Myocyte (in vitro differentiated cells): ENCODE measurements at regions not wholly inside any gene's neighbourhood (a gene's known extent, or its start where the extent isn't known, plus 50 kb on each side); places are given as distances from the start of the nearest gene placed in this dataset.
"Not testable (repeated sequence)": the region's sequence is repeated elsewhere in the genome, so short reads cannot be mapped to it uniquely, and the experiment has no call there.

ENCODE experiments used
- DNase-seq: peaks from one replicate; pipeline ENCODE4 v3.0.0-alpha.2; 2012; ENCODE audit warnings: low read depth

DNA sequence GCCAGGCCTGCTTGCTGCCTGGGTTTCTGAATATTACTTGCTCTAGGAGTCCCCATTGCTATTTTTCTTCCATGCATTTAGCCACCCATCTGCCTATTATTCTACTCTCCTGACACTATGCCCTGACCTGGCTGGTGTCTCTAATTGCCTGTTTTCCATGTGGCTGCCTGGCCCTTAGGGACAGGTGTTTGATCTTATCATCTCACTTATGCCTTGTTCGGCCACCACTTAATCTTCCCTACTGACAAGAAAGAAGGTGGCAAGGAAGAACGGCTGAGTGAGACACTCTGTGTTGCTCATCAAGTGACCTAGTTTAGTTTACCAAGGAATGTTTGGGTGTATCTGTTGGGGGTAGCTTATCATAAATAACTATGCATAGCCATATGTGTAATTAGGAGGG lies 50.4 kb upstream of the RAPH1 start:
- no peak for DNase-seq

DNA sequence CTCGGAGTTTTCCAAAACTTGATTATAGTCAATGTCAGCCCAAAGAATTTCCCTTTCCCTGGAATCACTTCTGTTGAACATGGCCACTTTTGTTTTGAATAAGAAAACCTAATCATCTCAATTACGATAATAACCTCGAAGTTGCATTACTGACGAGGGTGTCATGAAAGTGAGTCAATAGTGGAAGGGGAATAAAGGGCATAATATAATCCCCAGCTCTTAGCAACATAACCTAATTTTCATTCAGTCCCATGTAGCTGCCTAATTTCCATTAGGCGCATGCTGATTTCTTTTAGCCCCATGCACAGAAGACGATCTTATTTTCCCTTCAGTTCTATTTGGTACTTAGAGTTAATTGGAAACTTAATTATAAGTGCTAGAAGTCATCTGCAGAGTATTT lies 51.1 kb upstream of the RAPH1 start:
- no peak for DNase-seq

DNA sequence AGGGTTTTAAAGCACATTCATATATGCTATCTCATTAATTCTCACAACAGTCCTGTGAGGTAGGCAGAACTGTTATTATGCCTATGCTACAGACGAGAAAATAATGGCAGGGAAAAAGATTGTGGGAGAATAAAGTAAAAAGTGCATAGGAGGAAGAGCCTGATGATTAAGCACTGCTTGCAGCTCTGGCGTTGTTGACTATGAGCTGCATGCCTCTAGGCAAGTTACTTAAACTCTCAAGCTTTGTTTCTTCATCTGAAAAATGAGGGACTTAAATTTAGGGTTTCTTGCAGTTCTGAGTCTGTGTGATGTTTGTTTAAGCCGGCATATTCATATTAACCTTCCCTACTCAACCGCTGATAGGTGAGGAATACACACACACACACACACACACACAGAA lies 51.6 kb upstream of the RAPH1 start:
- no peak for DNase-seq

GRCh38 chr2:203590496-203590895 lies 55.4 kb upstream of the RAPH1 start:
- DNase-seq: no peak

DNA sequence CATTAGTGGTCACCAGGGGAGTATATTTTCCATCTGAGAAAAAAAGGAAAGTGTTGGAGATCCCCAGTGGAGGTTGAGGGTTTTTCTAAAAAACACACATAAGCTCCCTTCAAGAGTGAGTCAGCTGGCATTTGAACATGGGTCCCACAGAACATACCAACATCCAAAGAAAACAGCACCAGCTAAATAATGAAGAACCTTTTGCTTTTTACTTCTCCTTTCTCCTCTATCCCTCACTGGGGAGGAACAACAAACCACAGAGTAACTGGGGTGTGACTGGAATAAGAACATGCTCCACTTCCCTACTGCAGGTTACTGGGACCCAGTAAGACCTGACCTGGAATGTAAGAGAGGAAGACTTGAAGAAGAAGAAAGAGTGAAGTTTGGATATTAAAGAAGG lies 56.5 kb upstream of the RAPH1 start:
- no peak for DNase-seq

DNA sequence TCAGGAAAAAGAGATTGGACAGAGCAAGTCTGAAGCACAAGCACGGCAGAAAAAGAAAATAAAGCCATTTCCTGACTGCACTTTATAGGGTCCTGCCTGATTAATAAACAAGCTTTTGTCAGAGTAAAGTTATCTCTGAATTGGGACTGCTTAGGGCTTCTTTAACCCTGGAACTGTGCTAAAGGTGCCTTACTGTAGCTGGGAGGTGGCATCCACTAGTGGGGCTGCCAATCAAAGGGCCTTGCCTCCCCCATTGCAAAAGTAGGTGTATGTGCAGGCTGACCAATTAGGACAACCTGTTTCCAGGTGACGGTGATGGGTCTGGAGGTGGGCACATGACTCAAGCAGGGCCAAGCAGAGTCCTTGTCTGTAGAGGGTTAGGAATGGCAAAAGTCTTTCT lies 57.4 kb upstream of the RAPH1 start:
- no peak for DNase-seq

GRCh38 chr2:203594541-203594940 lies 59.4 kb upstream of the RAPH1 start:
- DNase-seq: no peak

- DNase-seq: no peak
These were observed 61.1 kb upstream of the RAPH1 start for GRCh38 chr2:203596183-203596582.

- no peak for DNase-seq
These were observed 64.4 kb upstream of the RAPH1 start for GRCh38 chr2:203599509-203599908.

- DNase-seq: no peak
These were observed 65.2 kb upstream of the RAPH1 start for GRCh38 chr2:203600286-203600685.

- DNase-seq: no peak
These were observed 68.6 kb upstream of the RAPH1 start for GRCh38 chr2:203603456-203604389.

DNA sequence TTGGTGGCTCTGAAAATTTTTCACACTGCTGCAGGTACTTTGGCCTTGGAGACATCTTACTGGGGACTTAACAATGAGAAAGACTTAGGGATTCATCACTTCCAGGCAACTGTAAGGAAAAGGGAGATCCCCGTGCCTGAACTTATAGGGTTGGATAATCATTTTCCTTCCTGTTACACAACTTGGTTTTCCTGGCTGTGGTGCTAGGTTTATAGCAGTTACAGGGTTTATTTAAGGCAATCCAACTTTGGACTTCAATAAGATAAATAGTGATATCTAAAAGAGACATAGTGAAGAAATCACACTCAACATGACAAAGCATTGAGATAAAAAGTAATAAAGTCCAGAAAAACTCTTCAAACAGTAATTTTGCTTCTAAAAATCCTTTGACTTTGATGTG lies 70.2 kb upstream of the RAPH1 start:
- DNase-seq: no peak

DNA sequence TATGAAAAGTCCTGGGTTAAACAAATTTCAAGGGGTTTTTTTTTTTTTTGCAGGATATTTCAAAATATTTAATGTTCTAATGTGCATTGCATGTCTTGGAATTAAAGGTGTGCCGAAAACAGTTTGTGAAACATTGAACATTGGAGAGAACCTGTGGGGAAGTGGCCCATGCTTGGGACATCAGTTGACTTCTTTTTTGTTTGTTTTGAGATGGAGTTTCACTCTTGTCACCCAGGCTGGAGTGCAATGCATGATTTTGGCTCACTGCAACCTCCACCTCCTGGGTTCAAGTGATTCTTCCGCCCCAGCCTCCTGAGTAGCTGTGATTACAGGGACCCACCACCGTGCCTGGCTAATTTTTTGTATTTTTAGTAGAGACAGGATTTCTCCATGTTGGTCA lies 71.0 kb upstream of the RAPH1 start:
- no peak for DNase-seq

DNA sequence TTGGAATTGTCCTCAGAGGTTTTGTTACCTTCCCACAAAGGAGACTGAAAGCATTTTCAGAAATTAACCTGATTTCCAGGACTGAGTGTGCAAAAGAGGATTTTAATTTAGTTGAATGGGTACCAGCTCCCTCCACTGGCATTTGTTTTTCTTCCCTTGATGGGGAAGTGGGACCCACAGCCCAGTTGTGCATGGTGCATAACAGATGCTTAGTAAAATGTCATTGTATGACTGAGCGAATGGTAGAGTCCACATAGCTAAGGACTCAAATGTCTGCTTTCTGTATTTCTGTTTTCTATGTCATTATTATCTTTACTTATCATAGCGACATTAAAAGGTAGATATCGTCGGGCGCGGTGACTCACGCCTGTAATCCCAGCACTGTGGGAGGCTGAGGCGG lies 75.5 kb upstream of the RAPH1 start:
- no peak for DNase-seq

DNA sequence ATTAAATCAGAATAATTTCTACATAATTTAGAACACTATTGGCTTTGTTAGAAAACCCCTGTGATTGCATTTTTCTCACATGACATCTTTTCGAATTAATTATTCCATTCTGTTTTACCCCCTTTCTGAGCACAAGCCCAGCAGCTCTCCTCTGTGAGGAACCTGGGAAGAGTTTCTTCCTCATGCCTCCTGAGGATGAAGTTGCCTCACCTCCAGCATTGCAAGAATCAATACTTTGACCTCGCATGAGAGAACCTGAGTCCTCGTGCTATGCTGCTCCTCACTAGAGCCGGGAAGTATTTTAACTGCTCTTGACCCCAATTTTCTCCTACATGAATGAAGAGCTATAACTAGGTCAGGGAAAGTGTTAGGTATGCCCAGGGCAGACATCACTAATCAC lies 77.1 kb upstream of the RAPH1 start:
- DNase-seq: no peak

- DNase-seq: no peak
These were observed 84.3 kb upstream of the RAPH1 start for GRCh38 chr2:203619267-203619878.

- no peak for DNase-seq
These were observed 84.4 kb upstream of the CD28 start for GRCh38 chr2:203621981-203622515.

DNA sequence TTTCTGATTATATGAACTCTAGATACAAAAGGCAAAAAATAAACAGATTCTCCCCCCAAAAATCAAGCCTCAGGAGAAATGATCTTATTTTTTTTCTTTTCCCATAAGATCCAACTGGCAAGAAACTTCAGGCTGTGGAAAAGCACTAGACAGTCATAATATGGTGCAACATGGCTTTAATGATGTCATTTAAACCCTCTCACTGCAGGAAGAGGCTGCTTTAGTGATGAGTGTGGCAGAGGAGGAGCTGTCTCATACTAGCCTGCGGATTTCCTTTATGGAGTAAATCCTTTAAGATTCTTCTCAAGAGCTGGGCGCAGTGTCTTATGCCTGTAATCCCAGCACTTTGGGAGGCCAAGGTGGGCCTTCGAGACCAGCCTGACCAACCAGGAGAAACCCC lies 83.3 kb upstream of the CD28 start:
- DNase-seq: peak; percentile 58

DNA sequence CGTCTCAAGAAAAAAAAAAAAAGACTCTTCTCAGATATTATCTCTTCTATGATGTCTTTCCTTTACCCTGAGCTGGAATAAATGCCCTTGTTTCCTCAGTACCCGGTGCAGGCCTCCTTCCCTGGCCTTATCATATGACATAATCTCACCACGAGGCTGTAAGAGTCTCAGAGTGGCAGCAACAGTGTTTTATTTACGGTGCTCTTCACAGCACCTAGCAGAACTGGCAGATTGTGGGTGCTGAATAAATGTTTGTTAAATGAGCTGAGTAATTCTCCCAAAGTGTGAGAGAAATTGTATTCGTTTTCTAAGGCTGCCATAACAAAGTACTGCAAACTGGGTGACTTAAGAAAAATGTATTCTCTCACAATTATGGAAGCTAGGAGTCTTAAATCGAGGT lies 82.8 kb upstream of the CD28 start:
- DNase-seq: no peak

GRCh38 chr2:203625701-203626100 lies 80.7 kb upstream of the CD28 start:
- DNase-seq: no peak

DNA sequence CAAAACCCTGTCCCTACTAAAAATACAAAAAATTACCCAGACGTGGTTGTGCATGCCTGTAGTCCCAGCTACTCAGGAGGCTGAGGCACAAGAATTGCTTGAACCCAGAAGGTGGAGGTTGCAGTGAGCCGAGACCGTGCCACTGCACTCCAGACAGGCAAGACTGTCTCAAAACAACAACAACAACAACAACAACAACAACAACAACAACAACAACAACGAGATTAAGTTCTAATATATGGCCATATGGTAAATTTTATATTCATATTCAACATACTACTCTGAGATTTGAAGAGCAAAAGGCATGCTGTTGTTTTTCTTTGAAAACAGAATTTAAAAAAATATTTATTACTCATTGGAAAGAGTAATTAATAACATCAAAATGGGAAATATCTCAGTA lies 80.2 kb upstream of the CD28 start:
- not testable (repeated sequence) for DNase-seq

GRCh38 chr2:203626952-203627681 lies 79.3 kb upstream of the CD28 start:
- peak; percentile 71 for DNase-seq
